ENCODE measurements at regions not wholly inside any gene's neighbourhood (a gene's known extent, or its start where the extent isn't known, plus 50 kb on each side); places are given as distances from the start of the nearest gene placed in this dataset.

DNA sequence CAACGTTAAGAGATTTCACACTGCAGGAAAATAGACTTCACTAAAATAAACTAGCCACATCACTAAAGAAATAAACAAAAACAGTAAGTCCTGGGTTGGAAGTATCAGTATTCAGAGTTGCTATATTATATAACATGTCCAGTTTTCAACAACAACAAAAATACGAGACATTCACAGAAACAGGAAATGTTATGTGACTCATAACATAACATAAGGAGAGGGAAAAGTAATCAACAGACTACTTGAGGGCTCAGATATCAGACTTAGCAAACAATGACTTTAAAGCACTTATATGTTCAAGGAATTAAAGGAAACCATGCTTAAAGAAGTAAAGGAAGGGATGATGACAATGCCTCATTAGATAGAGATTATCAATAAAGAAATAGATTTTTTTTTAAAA lies 73.5 kb upstream of the MKLN1 start:
- H3K27ac ChIP-seq = no peak overlapping the region
- peaks cover 0 to 9% (median 3%) of the 10 kb centered on the region in 4 donors for H3K4me1 ChIP-seq
- TF ChIP-seq, protein P1, sequence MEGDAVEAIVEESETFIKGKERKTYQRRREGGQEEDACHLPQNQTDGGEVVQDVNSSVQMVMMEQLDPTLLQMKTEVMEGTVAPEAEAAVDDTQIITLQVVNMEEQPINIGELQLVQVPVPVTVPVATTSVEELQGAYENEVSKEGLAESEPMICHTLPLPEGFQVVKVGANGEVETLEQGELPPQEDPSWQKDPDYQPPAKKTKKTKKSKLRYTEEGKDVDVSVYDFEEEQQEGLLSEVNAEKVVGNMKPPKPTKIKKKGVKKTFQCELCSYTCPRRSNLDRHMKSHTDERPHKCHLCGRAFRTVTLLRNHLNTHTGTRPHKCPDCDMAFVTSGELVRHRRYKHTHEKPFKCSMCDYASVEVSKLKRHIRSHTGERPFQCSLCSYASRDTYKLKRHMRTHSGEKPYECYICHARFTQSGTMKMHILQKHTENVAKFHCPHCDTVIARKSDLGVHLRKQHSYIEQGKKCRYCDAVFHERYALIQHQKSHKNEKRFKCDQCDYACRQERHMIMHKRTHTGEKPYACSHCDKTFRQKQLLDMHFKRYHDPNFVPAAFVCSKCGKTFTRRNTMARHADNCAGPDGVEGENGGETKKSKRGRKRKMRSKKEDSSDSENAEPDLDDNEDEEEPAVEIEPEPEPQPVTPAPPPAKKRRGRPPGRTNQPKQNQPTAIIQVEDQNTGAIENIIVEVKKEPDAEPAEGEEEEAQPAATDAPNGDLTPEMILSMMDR (IDR thresholded peaks at IDR 0.05) = no peak
- DNase-seq = no peak
- intact Hi-C loops (cut with DNase I; ENCODE audit: low total_unique reads) = loop anchor here (10.0 kb wide), 1 partner anchor 139 kb away; no protein-coding TSS in a partner anchor
- H3K9me3 ChIP-seq = peaks cover 0 to 19% (median 6%) of the 10 kb centered on the region in 3 donors
- no peaks in the 10 kb centered on the region for H3K27me3 ChIP-seq
- H3K36me3 ChIP-seq = no peaks in the 10 kb centered on the region
- no peak overlapping the region for H3K4me3 ChIP-seq

GRCh38 chr7:131255242-131255641 lies 72.4 kb upstream of the MKLN1 start:
- H3K4me1 ChIP-seq = no peaks in the 10 kb centered on the region
- H3K4me3 ChIP-seq = no peak overlapping the region
- no peaks in the 10 kb centered on the region for H3K27me3 ChIP-seq
- peaks cover 0 to 19% (median 6%) of the 10 kb centered on the region in 3 donors for H3K9me3 ChIP-seq
- TF ChIP-seq, protein P1 (IDR thresholded peaks at IDR 0.05) = no peak
- DNase-seq = no peak
- H3K36me3 ChIP-seq = no peaks in the 10 kb centered on the region
- intact Hi-C loops (cut with DNase I; ENCODE audit: low total_unique reads) = loop anchor here (10.0 kb wide), 1 partner anchor 140 kb away; no protein-coding TSS in a partner anchor
- H3K27ac ChIP-seq = no peak overlapping the region

GRCh38 chr7:131261476-131261994 lies 66.1 kb upstream of the MKLN1 start:
- Histone ChIP-seq H3K4me3 (no peak overlapping the region), H3K4me1 (no peaks in the 10 kb centered on the region), H3K9me3 (no peaks in the 10 kb centered on the region), H3K27me3 (no peaks in the 10 kb centered on the region), H3K36me3 (no peaks in the 10 kb centered on the region), H3K27ac (no peak overlapping the region)
- no peak for DNase-seq
- TF ChIP-seq, protein P1 (IDR thresholded peaks at IDR 0.05) = no peak
- intact Hi-C loops (cut with DNase I; ENCODE audit: low total_unique reads) = no loop called here

- intact Hi-C loops (cut with DNase I; ENCODE audit: low total_unique reads) = no loop called here
- TF ChIP-seq, protein P1 (IDR thresholded peaks at IDR 0.05) = no peak
- H3K4me1 ChIP-seq = no peaks in the 10 kb centered on the region
- H3K27ac ChIP-seq = no peak overlapping the region
- DNase-seq = peak in 1 of 2 donors; percentile 52
- H3K36me3 ChIP-seq = no peaks in the 10 kb centered on the region
- no peak overlapping the region for H3K4me3 ChIP-seq
- no peaks in the 10 kb centered on the region for H3K27me3 ChIP-seq
- no peaks in the 10 kb centered on the region for H3K9me3 ChIP-seq
These were observed 62.4 kb upstream of the MKLN1 start for GRCh38 chr7:131265227-131265626.

GRCh38 chr7:131267631-131268030 lies 60.0 kb upstream of the MKLN1 start:
- no peaks in the 10 kb centered on the region for H3K9me3 ChIP-seq
- H3K4me3 ChIP-seq = no peak overlapping the region
- no peaks in the 10 kb centered on the region for H3K4me1 ChIP-seq
- no peaks in the 10 kb centered on the region for H3K36me3 ChIP-seq
- intact Hi-C loops (cut with DNase I; ENCODE audit: low total_unique reads) = no loop called here
- no peak for DNase-seq
- H3K27me3 ChIP-seq = no peaks in the 10 kb centered on the region
- TF ChIP-seq, protein P1 (IDR thresholded peaks at IDR 0.05) = no peak
- no peak overlapping the region for H3K27ac ChIP-seq

DNA sequence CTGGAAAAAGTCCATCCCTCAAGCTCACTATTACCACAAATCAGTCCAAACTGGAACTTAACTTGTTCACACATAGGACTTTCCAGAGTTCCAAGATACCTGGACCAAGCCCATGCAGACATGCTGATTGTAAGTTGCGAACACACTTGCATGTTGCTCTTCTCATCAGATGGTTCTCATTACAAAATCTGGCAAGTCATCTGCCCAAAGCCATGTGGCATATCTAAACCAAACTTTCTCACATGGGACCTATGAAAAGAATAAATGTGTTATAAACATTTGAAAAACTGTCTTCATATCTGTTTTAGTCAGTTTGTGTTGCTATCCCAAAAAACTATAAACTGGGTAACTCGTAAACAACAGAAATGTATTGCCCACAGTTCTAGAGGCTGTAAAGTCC lies 58.8 kb upstream of the MKLN1 start:
- TF ChIP-seq, protein P1 (IDR thresholded peaks at IDR 0.05) = no peak
- no peak for DNase-seq
- intact Hi-C loops (cut with DNase I; ENCODE audit: low total_unique reads) = no loop called here

More for the DNA sequence above, 58.8 kb upstream of the MKLN1 start:
- H3K4me1 ChIP-seq = peaks cover 0 to 7% (median 4%) of the 10 kb centered on the region in 4 donors
- no peak overlapping the region for H3K4me3 ChIP-seq
- no peaks in the 10 kb centered on the region for H3K9me3 ChIP-seq
- H3K27ac ChIP-seq = no peak overlapping the region
- no peaks in the 10 kb centered on the region for H3K36me3 ChIP-seq
- H3K27me3 ChIP-seq = no peaks in the 10 kb centered on the region
